Tibial artery (tissue), 4 donors: ENCODE measurements at regions not wholly inside any gene's neighbourhood (a gene's known extent, or its start where the extent isn't known, plus 50 kb on each side); places are given as distances from the start of the nearest gene placed in this dataset.

ENCODE experiments used
- DNase-seq, 2 donors: peaks; one replicate each; pipeline ENCODE4 v3.0.0-alpha.2; 2019
- H3K27ac ChIP-seq, 2 donors: fragments of 200-600 bp; sonication (generic) in 1 of 2; 1 replicate in 1 of 2; 2 replicates in 1 of 2; pipeline ENCODE4 v1.5.1; 2018 to 2019; ENCODE audit warnings: mild to moderate bottlenecking in 1 of 2
- H3K27me3 ChIP-seq, 2 donors: fragments of 200-600 bp; sonication (generic) in 1 of 2; one replicate each; pipeline versions ENCODE4 v1.5.1 to v1.6.0; 2016 to 2019
- H3K36me3 ChIP-seq, 3 donors: fragments of 200-600 bp; sonication (generic) in 2 of 3; one replicate each; pipeline ENCODE4 v1.5.1; 2016 to 2019; ENCODE audit warnings: mild to moderate bottlenecking in 2 of 3
- H3K4me1 ChIP-seq, 4 donors: fragments of 200-600 bp; sonication (generic) in 2 of 4; 1 replicate in 3 of 4; 2 replicates in 1 of 4; pipeline ENCODE4 v1.5.1; 2016 to 2019
- H3K4me3 ChIP-seq, 2 donors: fragments of 200-600 bp; sonication (generic) in 1 of 2; 1 replicate in 1 of 2; 2 replicates in 1 of 2; pipeline ENCODE4 v1.5.1; 2018 to 2019; ENCODE audit warnings: mild to moderate bottlenecking in 2 of 2
- H3K9me3 ChIP-seq, 3 donors: fragments of 200-600 bp; sonication (generic) in 1 of 3; one replicate each; pipeline ENCODE4 v1.5.1; 2016 to 2019
- intact Hi-C: fragments of 100-400 bp; cut with DNase I; formaldehyde crosslinking; loops from one replicate; pipeline ENCODE4 v1.15.0; 2023; ENCODE audit warnings: low total_unique reads
- TF ChIP-seq, protein P1 (sequence below), 2 experiments: fragments of 200-600 bp in 1 of 2; fragments of 450-650 bp in 1 of 2; IDR thresholded peaks; one replicate each; pipeline ENCODE4 v1.5.1; 2017 to 2019; ENCODE audit warnings: antibody characterized with exemption in 2 of 2, mild to moderate bottlenecking in 1 of 2, moderate library complexity in 1 of 2

DNA sequence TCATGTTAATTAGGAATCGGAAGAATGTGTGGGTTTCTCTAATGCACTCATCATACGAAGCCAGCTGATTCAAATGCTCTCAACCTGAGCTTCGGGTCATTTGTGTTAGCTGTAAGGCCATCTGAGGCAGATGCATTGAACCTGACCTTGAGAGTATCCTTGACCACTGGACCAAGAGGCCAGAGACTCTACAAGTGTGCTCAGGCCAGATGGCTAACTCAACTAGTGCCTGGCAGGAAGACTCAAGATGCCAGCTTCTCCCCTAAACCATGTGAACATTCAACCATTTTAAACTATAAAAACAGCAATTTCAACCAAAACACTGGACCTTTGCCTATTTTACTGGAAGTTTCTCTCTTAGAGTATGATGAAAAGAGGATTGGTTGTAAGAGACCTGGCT, 168.6 kb upstream of the CDH4 start:
- no peaks in the 10 kb centered on the region for H3K27me3 ChIP-seq
- no peak for DNase-seq
- H3K4me3 ChIP-seq: no peak overlapping the region
- no peaks in the 10 kb centered on the region for H3K4me1 ChIP-seq
- H3K36me3 ChIP-seq: no peaks in the 10 kb centered on the region
- no peak overlapping the region for H3K27ac ChIP-seq
- no peaks in the 10 kb centered on the region for H3K9me3 ChIP-seq
- TF ChIP-seq, protein P1, sequence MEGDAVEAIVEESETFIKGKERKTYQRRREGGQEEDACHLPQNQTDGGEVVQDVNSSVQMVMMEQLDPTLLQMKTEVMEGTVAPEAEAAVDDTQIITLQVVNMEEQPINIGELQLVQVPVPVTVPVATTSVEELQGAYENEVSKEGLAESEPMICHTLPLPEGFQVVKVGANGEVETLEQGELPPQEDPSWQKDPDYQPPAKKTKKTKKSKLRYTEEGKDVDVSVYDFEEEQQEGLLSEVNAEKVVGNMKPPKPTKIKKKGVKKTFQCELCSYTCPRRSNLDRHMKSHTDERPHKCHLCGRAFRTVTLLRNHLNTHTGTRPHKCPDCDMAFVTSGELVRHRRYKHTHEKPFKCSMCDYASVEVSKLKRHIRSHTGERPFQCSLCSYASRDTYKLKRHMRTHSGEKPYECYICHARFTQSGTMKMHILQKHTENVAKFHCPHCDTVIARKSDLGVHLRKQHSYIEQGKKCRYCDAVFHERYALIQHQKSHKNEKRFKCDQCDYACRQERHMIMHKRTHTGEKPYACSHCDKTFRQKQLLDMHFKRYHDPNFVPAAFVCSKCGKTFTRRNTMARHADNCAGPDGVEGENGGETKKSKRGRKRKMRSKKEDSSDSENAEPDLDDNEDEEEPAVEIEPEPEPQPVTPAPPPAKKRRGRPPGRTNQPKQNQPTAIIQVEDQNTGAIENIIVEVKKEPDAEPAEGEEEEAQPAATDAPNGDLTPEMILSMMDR (IDR thresholded peaks at IDR 0.05): no peak
- intact Hi-C loops: no loop called here

GRCh38 chr20:61086031-61086430, 166.0 kb upstream of the CDH4 start:
- Histone ChIP-seq H3K4me3 (no peak overlapping the region), H3K9me3 (no peaks in the 10 kb centered on the region), H3K27me3 (no peaks in the 10 kb centered on the region), H3K4me1 (no peaks in the 10 kb centered on the region), H3K27ac (no peak overlapping the region), H3K36me3 (no peaks in the 10 kb centered on the region)
- intact Hi-C loops: no loop called here
- DNase-seq: no peak
- TF ChIP-seq, protein P1 (IDR thresholded peaks at IDR 0.05): no peak

GRCh38 chr20:61090541-61090940, 161.5 kb upstream of the CDH4 start:
- Histone ChIP-seq H3K4me1 (no peaks in the 10 kb centered on the region), H3K27me3 (no peaks in the 10 kb centered on the region), H3K4me3 (no peak overlapping the region), H3K27ac (no peak overlapping the region), H3K9me3 (peaks cover 0 to 11% (median 10%) of the 10 kb centered on the region in 3 donors), H3K36me3 (no peaks in the 10 kb centered on the region)
- DNase-seq: no peak
- TF ChIP-seq, protein P1 (IDR thresholded peaks at IDR 0.05): no peak
- intact Hi-C loops: no loop called here

DNA sequence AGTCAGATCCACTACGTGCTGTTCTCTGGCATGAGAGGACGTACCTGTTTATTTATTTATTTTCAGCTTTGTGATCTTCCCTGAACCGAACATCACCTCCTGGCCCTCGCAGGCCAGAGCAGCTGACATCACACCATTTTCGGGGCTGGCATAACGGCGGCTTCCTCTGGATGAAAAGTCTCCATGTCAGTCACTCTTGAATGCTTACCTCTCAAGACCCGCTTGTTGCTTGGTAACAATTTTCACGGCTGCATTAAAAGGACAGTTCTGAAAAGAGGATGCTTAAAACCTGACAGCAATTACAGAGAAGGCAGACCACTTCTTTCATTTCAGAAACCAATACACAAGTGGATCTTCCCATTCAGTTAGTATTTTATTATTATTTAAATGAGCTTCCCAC, 159.8 kb upstream of the CDH4 start:
- Histone ChIP-seq H3K27ac (no peak overlapping the region), H3K36me3 (no peaks in the 10 kb centered on the region), H3K4me3 (no peak overlapping the region), H3K4me1 (no peaks in the 10 kb centered on the region), H3K9me3 (peaks cover 0 to 18% (median 10%) of the 10 kb centered on the region in 3 donors), H3K27me3 (no peaks in the 10 kb centered on the region)
- TF ChIP-seq, protein P1 (IDR thresholded peaks at IDR 0.05): no peak
- intact Hi-C loops: no loop called here
- DNase-seq: no peak

GRCh38 chr20:61094581-61094980, 157.5 kb upstream of the CDH4 start:
- no peak overlapping the region for H3K4me3 ChIP-seq
- H3K27ac ChIP-seq: no peak overlapping the region
- H3K4me1 ChIP-seq: no peaks in the 10 kb centered on the region
- no peaks in the 10 kb centered on the region for H3K36me3 ChIP-seq
- peaks cover 0 to 18% (median 10%) of the 10 kb centered on the region in 3 donors for H3K9me3 ChIP-seq
- no peak for DNase-seq
- no peaks in the 10 kb centered on the region for H3K27me3 ChIP-seq
- TF ChIP-seq, protein P1 (IDR thresholded peaks at IDR 0.05): no peak
- intact Hi-C loops: no loop called here

GRCh38 chr20:61096463-61096862, 155.6 kb upstream of the CDH4 start:
- Histone ChIP-seq H3K27ac (no peak overlapping the region), H3K27me3 (no peaks in the 10 kb centered on the region), H3K9me3 (peaks cover 0 to 18% (median 10%) of the 10 kb centered on the region in 3 donors), H3K4me3 (no peak overlapping the region), H3K36me3 (no peaks in the 10 kb centered on the region), H3K4me1 (no peaks in the 10 kb centered on the region)
- intact Hi-C loops: no loop called here
- DNase-seq: no peak
- TF ChIP-seq, protein P1 (IDR thresholded peaks at IDR 0.05): no peak
